GM12891 (cell line): ENCODE measurements at regions not wholly inside any gene's neighbourhood (a gene's known extent, or its start where the extent isn't known, plus 50 kb on each side); places are given as distances from the start of the nearest gene placed in this dataset.

Experiments
- POLR2A ChIP-seq: IDR thresholded peaks from 2 replicates; pipeline ENCODE4 v1.6.1; 2011; ENCODE audit warnings: low read depth, low read length, control low read depth
- POLR2AphosphoS5 ChIP-seq: IDR thresholded peaks from 2 replicates; pipeline ENCODE4 v1.6.1; 2011; ENCODE audit warnings: low read depth, low read length, control low read depth
- SPI1 ChIP-seq: IDR thresholded peaks from 2 replicates; pipeline ENCODE4 v1.6.1; 2011; ENCODE audit warnings: low read depth, low read length, control low read depth
- TAF1 ChIP-seq: IDR thresholded peaks from 2 replicates; pipeline ENCODE4 v1.6.1; 2011; ENCODE audit warnings: low read depth, low read length, control low read depth

DNA sequence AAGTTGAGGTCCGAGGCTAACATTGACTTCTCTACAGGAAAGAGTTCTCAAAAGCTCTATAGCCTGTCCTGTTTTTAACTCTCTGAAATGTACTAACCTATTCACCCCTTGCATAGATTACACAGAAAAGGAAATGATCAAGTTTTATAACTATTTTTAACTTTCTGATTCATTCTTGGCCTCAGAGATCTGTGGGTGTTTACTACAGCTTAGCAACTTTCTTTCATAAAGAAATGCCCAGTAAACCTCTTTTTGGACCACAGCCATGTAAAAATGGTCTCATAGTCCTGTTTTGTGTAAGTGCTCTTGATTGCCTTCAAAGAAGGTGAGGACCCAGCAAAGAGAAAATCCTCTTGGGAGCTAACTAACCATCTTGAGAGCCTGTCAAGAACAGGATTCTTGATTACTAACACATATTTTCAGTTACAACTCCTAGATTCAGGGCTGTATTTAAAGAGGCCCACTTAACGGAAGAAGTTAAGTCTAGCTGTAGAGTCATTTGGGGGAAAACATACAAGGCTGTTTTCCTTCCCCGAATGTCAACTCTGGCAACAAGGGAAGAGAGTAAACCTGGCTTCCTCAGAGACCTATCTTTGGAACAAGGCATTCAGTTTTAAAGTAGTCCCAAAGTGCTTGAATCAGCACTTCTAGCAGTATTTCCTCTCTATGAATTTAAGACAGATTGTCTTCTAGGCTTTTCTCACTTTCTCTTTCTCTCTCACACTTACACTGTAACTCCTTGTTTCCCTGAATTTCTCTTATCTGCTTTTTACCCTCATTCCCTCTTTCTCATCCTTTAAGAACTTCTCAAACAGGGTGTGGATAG, 78.2 kb downstream of the IL21 start:
- no peak for TF ChIP-seq TAF1
- no peak for TF ChIP-seq POLR2A
- no peak for TF ChIP-seq POLR2AphosphoS5
- no peak for TF ChIP-seq SPI1
